GM23248 (cell line): ENCODE measurements at regions not wholly inside any gene's neighbourhood (a gene's known extent, or its start where the extent isn't known, plus 50 kb on each side); places are given as distances from the start of the nearest gene placed in this dataset.

Experiments used
- DNase-seq: peaks from one replicate; pipeline ENCODE4 v3.0.0-alpha.2; 2015
- H2AFZ ChIP-seq: fragments of 200-600 bp; sonication (generic); 2 replicates; pipeline ENCODE4 v1.6.1; 2016; ENCODE audit warnings: antibody characterized with exemption
- H3F3A ChIP-seq: fragments of 200-600 bp; sonication (generic); 2 replicates; pipeline ENCODE4 v1.6.1; 2016; ENCODE audit warnings: mild to moderate bottlenecking, antibody characterized with exemption, mixed run types; ENCODE audit not compliant: insufficient read depth
- H3K27ac ChIP-seq: fragments of 200-600 bp; sonication (generic); 2 replicates; pipeline ENCODE4 v1.5.1; 2016; ENCODE audit warnings: mild to moderate bottlenecking
- H3K27me3 ChIP-seq: fragments of 200-600 bp; sonication (generic); replicated peaks from 2 replicates; pipeline ENCODE4 v1.6.1; 2016; ENCODE audit warnings: mild to moderate bottlenecking; ENCODE audit not compliant: insufficient read depth
- H3K36me3 ChIP-seq: fragments of 200-600 bp; sonication (generic); 2 replicates; pipeline ENCODE4 v1.6.1; 2016; ENCODE audit warnings: low read depth, mild to moderate bottlenecking
- H3K4me1 ChIP-seq: fragments of 200-600 bp; sonication (generic); 2 replicates; pipeline ENCODE4 v1.6.1; 2016; ENCODE audit warnings: mild to moderate bottlenecking; ENCODE audit not compliant: insufficient read depth
- H3K4me2 ChIP-seq: fragments of 200-600 bp; sonication (generic); one replicate; pipeline ENCODE4 v1.6.1; 2016; ENCODE audit warnings: mild to moderate bottlenecking; ENCODE audit not compliant: unreplicated experiment
- H3K4me3 ChIP-seq: fragments of 200-600 bp; sonication (generic); 2 replicates; pipeline ENCODE4 v1.5.1; 2016; ENCODE audit warnings: mild to moderate bottlenecking
- H3K79me2 ChIP-seq: fragments of 200-600 bp; sonication (generic); 2 replicates; pipeline ENCODE4 v1.6.1; 2016; ENCODE audit warnings: mild to moderate bottlenecking; ENCODE audit not compliant: insufficient read depth
- H3K9ac ChIP-seq: fragments of 200-600 bp; sonication (generic); 2 replicates; pipeline ENCODE4 v1.6.1; 2016; ENCODE audit warnings: mild to moderate bottlenecking
- H3K9me2 ChIP-seq: fragments of 200-600 bp; sonication (generic); 2 replicates; pipeline ENCODE4 v1.6.1; 2016; ENCODE audit warnings: mixed run types, mild to moderate bottlenecking, moderate library complexity; ENCODE audit not compliant: insufficient read depth
- H3K9me3 ChIP-seq: fragments of 200-600 bp; sonication (generic); one replicate; pipeline ENCODE4 v1.6.1; 2017; ENCODE audit warnings: low read depth
- H4K20me1 ChIP-seq: fragments of 200-600 bp; sonication (generic); 2 replicates; pipeline ENCODE4 v1.6.0; 2016; ENCODE audit not compliant: insufficient read depth
- EZH2 ChIP-seq: fragments of 200-600 bp; sonication (generic); IDR thresholded peaks from 2 replicates; pipeline ENCODE4 v1.6.1; 2018; ENCODE audit warnings: antibody characterized with exemption, mild to moderate bottlenecking; ENCODE audit not compliant: insufficient read depth, poor library complexity, severe bottlenecking
- EZH2phosphoT487 ChIP-seq: fragments of 200-600 bp; sonication (generic); IDR thresholded peaks from 2 replicates; pipeline ENCODE4 v1.6.1; 2018; ENCODE audit warnings: antibody characterized with exemption, moderate library complexity, mild to moderate bottlenecking, low read depth; ENCODE audit not compliant: insufficient read depth
- WGBS, 2 experiments: methylation state at CpG; one replicate each; pipeline ENCODE4 v1.1.6; 2015 to 2017; ENCODE audit warnings: low lambda C conversion rate in 2 of 2, low coverage in 1 of 2; ENCODE audit errors: missing lambda C conversion rate in 2 of 2; 5-methylcytosine and 5-hydroxymethylcytosine counted together
- in situ Hi-C: fragments of 300-500 bp; cut with MboI; formaldehyde crosslinking; loops from 2 replicates; pipeline ENCODE4 v1.15.0; 2020

GRCh38 chr4:136371231-136371630, 1161.1 kb downstream of the PCDH18 start:
- Histone ChIP-seq H2AFZ (no peak overlapping the region), H3K4me3 (no peak overlapping the region), H3K4me2 (no peak overlapping the region), H3K79me2 (no peaks in the 10 kb centered on the region), H3K9me3 (no peaks in the 10 kb centered on the region), H4K20me1 (no peaks in the 10 kb centered on the region), H3K27ac (no peak overlapping the region), H3K4me1 (no peaks in the 10 kb centered on the region), H3F3A (no peaks in the 10 kb centered on the region), H3K36me3 (no peaks in the 10 kb centered on the region), H3K27me3 (no peaks in the 10 kb centered on the region), H3K9ac (no peak overlapping the region), H3K9me2 (no peaks in the 10 kb centered on the region)
- no peak for TF ChIP-seq EZH2phosphoT487
- TF ChIP-seq EZH2 = no peak
- 33 to 38% methylated on average over 2 of the region's 2 CpGs for WGBS, 2 experiments
- DNase-seq = no peak
- in situ Hi-C loops = no loop called here

- no peak overlapping the region for H2AFZ ChIP-seq
- WGBS, 2 experiments = 16 to 17% methylated on average over 2 of the region's 2 CpGs
- H3K4me1 ChIP-seq = no peaks in the 10 kb centered on the region
- H3K9me3 ChIP-seq = no peaks in the 10 kb centered on the region
- no peak overlapping the region for H3K4me2 ChIP-seq
- H3K36me3 ChIP-seq = no peaks in the 10 kb centered on the region
- no peaks in the 10 kb centered on the region for H3K9me2 ChIP-seq
- DNase-seq = no peak
- in situ Hi-C loops = no loop called here
- no peak overlapping the region for H3K4me3 ChIP-seq
- H3F3A ChIP-seq = no peaks in the 10 kb centered on the region
- no peaks in the 10 kb centered on the region for H3K79me2 ChIP-seq
- TF ChIP-seq EZH2 (no peak), EZH2phosphoT487 (no peak)
- H4K20me1 ChIP-seq = no peaks in the 10 kb centered on the region
- no peaks in the 10 kb centered on the region for H3K27me3 ChIP-seq
- H3K9ac ChIP-seq = no peak overlapping the region
- H3K27ac ChIP-seq = no peak overlapping the region
Observed at GRCh38 chr4:136369073-136369472, 1163.2 kb downstream of the PCDH18 start.

- Histone ChIP-seq H3K4me3 (no peak overlapping the region), H3K79me2 (no peaks in the 10 kb centered on the region), H3K36me3 (no peaks in the 10 kb centered on the region), H2AFZ (no peak overlapping the region), H3K4me1 (no peaks in the 10 kb centered on the region), H3K9me2 (no peaks in the 10 kb centered on the region), H3F3A (no peaks in the 10 kb centered on the region), H4K20me1 (no peaks in the 10 kb centered on the region), H3K27me3 (no peaks in the 10 kb centered on the region), H3K27ac (no peak overlapping the region), H3K9me3 (no peaks in the 10 kb centered on the region), H3K9ac (no peak overlapping the region), H3K4me2 (no peak overlapping the region)
- no peak for DNase-seq
- no peak for TF ChIP-seq EZH2phosphoT487
- no peak for TF ChIP-seq EZH2
- in situ Hi-C loops = no loop called here
Observed at GRCh38 chr4:136357556-136357955, 1174.7 kb downstream of the PCDH18 start.

GRCh38 chr4:136355970-136356369, 1176.3 kb downstream of the PCDH18 start:
- Histone ChIP-seq H3K27me3 (no peaks in the 10 kb centered on the region), H3K9me3 (no peaks in the 10 kb centered on the region), H3K27ac (no peak overlapping the region), H4K20me1 (no peaks in the 10 kb centered on the region), H3K4me1 (no peaks in the 10 kb centered on the region), H3K9me2 (no peaks in the 10 kb centered on the region), H3K4me2 (no peak overlapping the region), H2AFZ (no peak overlapping the region), H3K36me3 (no peaks in the 10 kb centered on the region), H3K79me2 (no peaks in the 10 kb centered on the region), H3F3A (no peaks in the 10 kb centered on the region), H3K4me3 (no peak overlapping the region), H3K9ac (no peak overlapping the region)
- in situ Hi-C loops = no loop called here
- WGBS, 2 experiments = 64 to 69% methylated on average over 21 to 23 of the region's 24 CpGs
- no peak for DNase-seq
- TF ChIP-seq EZH2phosphoT487 (no peak), EZH2 (no peak)

- no peak overlapping the region for H3K9ac ChIP-seq
- no peak overlapping the region for H3K4me2 ChIP-seq
- no peaks in the 10 kb centered on the region for H4K20me1 ChIP-seq
- WGBS, 2 experiments = 32 to 37% methylated on average over 3 of the region's 3 CpGs
- no peaks in the 10 kb centered on the region for H3K36me3 ChIP-seq
- H3K4me3 ChIP-seq = no peak overlapping the region
- H2AFZ ChIP-seq = no peak overlapping the region
- no peak overlapping the region for H3K27ac ChIP-seq
- TF ChIP-seq EZH2 = no peak
- TF ChIP-seq EZH2phosphoT487 = no peak
- H3K79me2 ChIP-seq = no peaks in the 10 kb centered on the region
- H3K27me3 ChIP-seq = no peaks in the 10 kb centered on the region
- no peaks in the 10 kb centered on the region for H3F3A ChIP-seq
- DNase-seq = no peak
- H3K9me3 ChIP-seq = no peaks in the 10 kb centered on the region
- H3K9me2 ChIP-seq = no peaks in the 10 kb centered on the region
- no peaks in the 10 kb centered on the region for H3K4me1 ChIP-seq
- in situ Hi-C loops = no loop called here
Observed at GRCh38 chr4:136343340-136343739, 1189.0 kb downstream of the PCDH18 start.
